ENCODE measurements at regions not wholly inside any gene's neighbourhood (a gene's known extent, or its start where the extent isn't known, plus 50 kb on each side); places are given as distances from the start of the nearest gene placed in this dataset.

GRCh38 chr11:104658177-104658576 is 240.1 kb downstream of the CASP12 start:
- DNase-seq (ENCODE audit: low read depth in 2 of 3, low spot score in 2 of 3) = no peak

GRCh38 chr11:104657083-104657482 is 241.2 kb downstream of the CASP12 start:
- DNase-seq (ENCODE audit: low read depth in 2 of 3, low spot score in 2 of 3) = no peak

DNA sequence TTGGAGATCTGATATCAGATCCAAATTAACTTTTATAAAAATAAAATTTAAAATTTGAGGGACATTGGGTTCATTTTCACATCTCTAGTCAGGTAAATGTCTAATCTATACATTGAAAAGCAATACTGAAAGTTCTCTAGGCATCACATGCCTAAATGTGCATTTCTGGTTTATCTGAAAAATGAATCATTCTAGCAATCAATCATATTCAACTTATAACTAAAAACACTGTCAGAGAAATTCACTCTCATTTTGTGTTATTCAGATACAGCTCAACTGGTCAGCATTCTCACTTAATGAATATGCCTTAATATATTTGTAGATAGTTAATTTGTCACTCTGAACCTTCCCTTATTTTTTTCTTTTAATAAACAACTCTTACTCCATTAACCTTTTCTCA is 243.2 kb downstream of the CASP12 start:
- DNase-seq (ENCODE audit: low read depth in 2 of 3, low spot score in 2 of 3) = no peak

DNA sequence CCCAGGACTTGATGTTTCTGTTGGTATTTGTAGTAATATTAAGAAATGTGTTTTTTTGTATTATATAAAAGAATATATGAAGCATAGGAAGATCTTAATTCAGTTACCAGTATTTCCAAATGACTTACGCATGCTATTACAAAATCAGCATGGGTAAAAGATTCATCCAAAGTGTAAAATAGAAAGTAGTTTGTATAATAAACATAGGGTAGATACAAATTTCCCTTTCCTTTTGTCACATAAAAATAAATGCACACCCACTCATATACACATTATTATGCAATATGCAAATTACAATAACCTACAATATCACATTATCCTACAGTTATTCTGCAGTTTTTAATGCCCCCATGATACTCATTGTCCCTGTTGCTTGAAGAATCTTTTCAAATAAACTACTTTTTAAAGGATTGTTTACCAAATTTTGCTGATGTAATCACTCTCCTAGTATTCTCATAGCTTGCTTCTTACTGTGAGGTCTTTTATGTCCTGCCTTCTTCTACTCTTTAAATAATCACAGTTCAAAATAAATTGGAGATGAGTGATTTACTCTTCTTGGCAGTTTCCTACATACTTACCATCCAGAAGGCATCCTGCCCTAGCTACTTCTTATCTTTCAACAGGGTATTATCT is 244.0 kb downstream of the CASP12 start:
- no peak for DNase-seq (ENCODE audit: low read depth in 2 of 3, low spot score in 2 of 3)

GRCh38 chr11:104653407-104653806 is 244.9 kb downstream of the CASP12 start:
- DNase-seq (ENCODE audit: low read depth in 2 of 3, low spot score in 2 of 3) = no peak

GRCh38 chr11:104652996-104653395 is 245.3 kb downstream of the CASP12 start:
- DNase-seq (ENCODE audit: low read depth in 2 of 3, low spot score in 2 of 3) = no peak

DNA sequence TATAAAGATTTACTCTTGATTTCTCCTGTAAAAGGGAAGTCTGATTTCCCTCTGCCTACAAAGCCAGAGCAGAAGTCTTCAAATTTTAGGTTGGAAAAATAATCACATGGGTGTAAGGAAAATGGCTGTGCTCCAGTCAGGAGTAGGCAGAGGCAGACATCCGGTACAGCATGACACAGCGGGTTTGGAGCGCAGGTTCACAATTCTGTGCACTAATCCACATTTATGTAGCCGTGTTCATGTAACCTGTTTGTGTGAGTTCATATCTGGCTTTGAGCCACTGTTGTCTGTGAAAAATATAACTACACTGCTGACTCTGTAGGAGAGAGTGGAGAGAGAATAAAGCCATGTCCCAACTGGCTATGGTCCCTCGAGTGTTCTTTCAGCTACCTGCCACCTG is 248.0 kb downstream of the CASP12 start:
- DNase-seq (ENCODE audit: low read depth in 2 of 3, low spot score in 2 of 3) = no peak

- DNase-seq (ENCODE audit: low read depth in 2 of 3, low spot score in 2 of 3) = no peak
Measured at GRCh38 chr11:104649002-104649401, 249.3 kb downstream of the CASP12 start.

DNA sequence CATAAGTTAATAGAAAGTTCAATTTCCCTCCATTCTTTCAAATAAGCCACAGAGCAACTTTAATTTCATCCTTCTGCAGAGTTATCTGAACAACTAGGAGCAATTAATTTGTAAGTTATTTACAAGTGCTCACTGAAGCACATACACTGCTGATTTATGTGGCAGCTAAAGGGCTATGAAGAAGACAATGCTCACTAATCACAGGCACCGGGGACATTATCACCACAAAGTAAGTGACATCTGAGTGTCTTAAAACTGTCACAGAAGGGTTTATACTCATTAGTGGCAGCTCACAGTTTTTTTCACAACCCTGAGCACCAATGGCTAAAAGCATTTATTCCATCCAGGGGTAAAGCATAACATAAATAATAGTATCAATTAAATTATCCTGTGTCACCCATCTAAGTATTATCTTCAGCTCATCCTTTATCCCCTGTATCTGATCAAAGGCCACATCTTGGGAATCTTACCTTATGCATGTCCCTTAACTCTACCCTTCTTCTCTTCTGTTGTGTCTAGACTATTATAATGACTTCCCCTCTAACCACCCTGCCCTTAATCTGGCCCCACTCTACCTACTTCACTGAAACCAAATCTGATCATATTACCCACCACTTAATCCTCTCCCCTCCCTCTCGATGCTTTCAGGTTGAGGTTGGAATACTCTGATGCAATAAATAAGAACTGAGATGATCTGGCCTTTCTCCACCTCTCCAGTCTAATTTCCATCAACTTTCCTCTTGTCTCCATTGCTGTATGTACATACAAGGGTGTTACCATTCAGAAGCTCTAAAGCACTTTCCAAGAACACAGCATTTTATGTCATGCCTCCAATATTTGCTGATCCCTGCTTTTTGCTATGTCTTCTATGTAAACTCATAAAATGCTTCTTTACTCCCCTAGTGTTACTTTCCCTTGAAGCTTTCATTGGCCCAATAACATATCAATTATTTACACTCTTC is 252.7 kb downstream of the CASP12 start:
- no peak for DNase-seq (ENCODE audit: low read depth in 2 of 3, low spot score in 2 of 3)

DNA sequence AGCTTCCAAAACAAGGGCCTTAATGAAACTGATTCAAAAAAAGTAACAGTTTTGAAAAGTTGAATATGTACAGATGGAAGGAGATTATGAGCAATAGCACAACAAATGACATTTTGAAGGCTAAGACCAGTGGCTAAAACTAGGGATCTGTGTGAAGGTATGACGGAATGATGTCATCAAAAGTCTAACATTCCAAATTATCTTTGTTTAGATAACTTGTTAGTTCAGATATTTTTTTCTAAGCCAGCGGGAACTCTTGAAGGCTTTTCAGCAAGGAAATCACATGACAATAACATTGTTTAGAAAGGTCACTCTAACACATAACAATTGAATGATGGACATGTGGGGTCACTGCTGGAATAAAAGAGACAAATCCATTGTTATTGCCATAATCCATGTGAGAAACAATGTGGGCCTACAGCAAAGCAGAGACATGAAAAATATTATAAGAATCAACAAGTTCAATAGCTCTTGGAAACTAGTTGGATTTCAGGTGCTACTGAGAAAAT is 260.5 kb downstream of the CASP12 start:
- DNase-seq (ENCODE audit: low read depth in 2 of 3, low spot score in 2 of 3) = no peak

GRCh38 chr11:104633226-104633625 is 265.0 kb downstream of the CASP12 start:
- DNase-seq (ENCODE audit: low read depth in 2 of 3, low spot score in 2 of 3) = no peak

- no peak for DNase-seq (ENCODE audit: low read depth in 2 of 3, low spot score in 2 of 3)
Measured at GRCh38 chr11:104630352-104630751, 267.9 kb downstream of the CASP12 start.

DNA sequence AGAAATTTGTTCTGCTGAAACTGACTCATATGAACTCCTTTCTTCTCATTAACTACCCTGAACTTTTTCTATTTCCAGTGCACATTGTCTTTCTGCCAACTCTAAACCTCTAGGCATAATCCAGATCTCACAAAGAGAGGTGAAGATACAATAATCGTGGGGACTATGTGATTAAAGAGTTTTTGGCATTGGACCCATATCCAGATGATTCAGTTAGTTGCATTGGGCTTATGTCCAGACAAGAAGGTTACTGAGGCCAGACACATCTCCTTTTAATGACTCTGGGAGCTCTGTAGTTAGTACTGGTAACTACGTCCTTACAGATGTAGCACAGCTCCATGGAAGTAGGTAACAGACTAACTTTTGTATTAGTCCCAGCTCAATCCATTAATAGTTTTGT is 273.0 kb downstream of the CASP12 start:
- no peak for DNase-seq (ENCODE audit: low read depth in 2 of 3, low spot score in 2 of 3)

DNA sequence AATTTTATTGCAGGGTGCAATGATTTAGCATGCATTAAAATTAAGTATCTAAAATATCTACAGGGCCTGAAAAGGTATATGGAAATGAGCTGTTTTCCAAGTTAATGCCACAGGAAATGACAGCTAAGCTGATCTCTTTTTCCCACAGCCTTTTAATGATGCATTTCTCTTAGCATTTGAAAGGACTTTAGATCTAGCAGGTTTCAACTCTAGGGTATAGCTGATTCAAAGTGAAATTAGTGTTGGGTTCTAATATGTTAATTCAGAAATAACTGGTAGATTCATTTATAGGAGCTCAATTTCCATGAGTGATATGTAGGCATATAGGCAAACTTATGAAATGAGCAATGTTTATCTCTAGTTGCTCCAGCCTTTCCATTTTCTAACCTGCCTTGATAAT is 274.2 kb downstream of the CASP12 start:
- DNase-seq (ENCODE audit: low read depth in 2 of 3, low spot score in 2 of 3) = no peak

- no peak for DNase-seq (ENCODE audit: low read depth in 2 of 3, low spot score in 2 of 3)
Measured at GRCh38 chr11:104623518-104623917, 274.7 kb downstream of the CASP12 start.

DNA sequence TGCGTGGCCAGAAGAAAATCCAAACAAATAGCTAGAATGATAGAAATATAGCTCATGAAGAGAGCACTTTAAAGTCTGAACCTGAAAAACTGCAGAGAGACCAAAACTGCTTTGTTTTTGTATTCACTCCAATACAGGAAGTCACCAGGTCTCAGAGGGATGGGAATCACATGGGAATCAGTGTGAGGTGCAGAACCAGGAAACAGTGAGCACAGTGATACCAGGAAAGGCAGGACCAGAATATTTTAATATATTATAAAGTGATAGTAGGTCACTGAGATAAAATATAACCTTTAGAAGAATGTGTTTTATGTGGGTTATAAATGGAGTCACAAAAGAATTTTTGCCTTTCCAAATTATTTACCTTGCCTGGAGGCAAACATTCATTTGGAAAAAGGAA is 277.3 kb downstream of the CASP12 start:
- DNase-seq (ENCODE audit: low read depth in 2 of 3, low spot score in 2 of 3) = no peak

DNA sequence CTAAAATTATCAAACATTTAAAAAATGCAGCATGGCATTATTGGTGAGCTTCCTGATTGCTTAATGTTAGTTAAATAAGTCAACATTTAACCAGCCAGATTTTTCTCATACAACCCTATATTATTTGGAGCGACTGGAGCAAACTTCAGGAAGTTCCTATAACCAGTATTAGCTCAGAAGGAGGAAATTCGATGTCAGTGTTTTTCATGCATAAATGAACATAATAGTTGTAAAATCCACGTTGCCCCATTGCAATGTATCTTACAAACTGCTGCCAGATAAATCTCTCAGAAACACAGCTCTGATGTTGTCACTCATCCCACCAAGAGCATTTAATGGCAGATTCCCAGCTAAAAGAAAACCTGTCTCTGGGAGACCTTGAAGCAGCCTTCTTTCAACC is 278.5 kb downstream of the CASP12 start:
- no peak for DNase-seq (ENCODE audit: low read depth in 2 of 3, low spot score in 2 of 3)

DNA sequence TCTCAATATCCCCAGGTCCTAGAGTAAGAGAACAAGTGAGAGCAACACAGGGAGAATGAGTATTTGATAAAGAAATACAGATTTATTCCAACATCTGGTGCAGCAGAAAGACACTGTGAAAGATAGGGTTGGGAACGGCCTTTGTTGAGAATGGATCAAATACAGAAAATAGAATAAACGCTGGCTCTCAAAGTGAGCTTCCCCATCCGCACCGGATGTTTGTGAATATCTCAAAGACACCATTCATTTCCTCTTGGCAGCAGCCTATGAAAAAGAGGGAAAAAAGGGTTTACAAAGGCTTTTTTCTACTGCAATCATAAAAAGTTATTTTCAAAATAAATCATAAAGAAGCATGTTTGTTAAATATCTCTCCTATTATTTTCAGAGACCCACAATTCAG is 279.3 kb downstream of the CASP12 start:
- no peak for DNase-seq (ENCODE audit: low read depth in 2 of 3, low spot score in 2 of 3)

DNA sequence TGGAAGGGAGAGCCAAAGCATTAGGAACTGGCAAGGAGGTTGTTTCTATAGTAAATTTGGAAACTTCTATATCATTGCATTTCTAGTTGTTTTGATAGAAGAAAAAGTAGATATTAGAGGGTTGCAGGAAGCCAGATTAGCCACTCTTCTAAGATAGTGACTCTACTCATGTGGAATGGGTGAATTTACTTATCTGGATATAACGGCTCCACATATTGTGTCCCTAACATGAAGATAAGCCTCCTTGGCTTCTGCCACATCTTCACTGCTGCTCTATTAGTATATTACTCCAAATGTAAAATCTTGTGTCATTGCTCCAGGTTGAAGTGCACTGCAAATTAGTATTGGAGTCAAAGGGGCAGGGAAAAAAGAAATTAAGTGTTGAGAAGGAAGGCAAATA is 283.3 kb downstream of the CASP12 start:
- DNase-seq (ENCODE audit: low read depth in 2 of 3, low spot score in 2 of 3) = no peak

GRCh38 chr11:104614117-104614680 is 284.1 kb downstream of the CASP12 start:
- DNase-seq (ENCODE audit: low read depth in 2 of 3, low spot score in 2 of 3) = no peak

DNA sequence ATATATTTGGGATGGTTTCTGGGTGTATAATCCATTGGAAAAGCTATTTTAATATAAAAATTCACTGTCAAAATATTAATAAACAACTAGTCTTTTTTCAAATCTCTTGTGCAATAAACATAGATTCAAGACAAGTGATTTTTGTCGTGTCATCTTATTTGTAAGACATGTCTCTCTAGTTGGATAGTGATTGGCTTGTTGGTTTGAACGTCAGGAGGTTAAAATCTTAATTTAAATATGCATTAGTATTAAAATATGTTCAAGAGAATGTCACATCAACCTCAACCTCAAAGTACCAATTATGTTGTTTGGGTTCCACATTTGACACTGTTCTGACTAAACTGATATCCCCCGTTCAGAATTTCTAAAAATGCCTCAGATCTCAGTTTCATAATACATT is 287.6 kb downstream of the CASP12 start:
- no peak for DNase-seq (ENCODE audit: low read depth in 2 of 3, low spot score in 2 of 3)

All from activated CD8-positive, alpha-beta memory T cell treated with anti-CD3 and anti-CD28 coated beads for 48 hours (primary cell).